CD4-positive, alpha-beta T cell treated with Interleukin-10 for 1 hour (primary cell): ENCODE measurements at regions not wholly inside any gene's neighbourhood (a gene's known extent, or its start where the extent isn't known, plus 50 kb on each side); places are given as distances from the start of the nearest gene placed in this dataset.
"Not testable (repeated sequence)": the region's sequence is repeated elsewhere in the genome, so short reads cannot be mapped to it uniquely, and the experiment has no call there.

Experiments
- DNase-seq: peaks from one replicate; pipeline ENCODE4 v3.0.0-alpha.2; 2020

DNA sequence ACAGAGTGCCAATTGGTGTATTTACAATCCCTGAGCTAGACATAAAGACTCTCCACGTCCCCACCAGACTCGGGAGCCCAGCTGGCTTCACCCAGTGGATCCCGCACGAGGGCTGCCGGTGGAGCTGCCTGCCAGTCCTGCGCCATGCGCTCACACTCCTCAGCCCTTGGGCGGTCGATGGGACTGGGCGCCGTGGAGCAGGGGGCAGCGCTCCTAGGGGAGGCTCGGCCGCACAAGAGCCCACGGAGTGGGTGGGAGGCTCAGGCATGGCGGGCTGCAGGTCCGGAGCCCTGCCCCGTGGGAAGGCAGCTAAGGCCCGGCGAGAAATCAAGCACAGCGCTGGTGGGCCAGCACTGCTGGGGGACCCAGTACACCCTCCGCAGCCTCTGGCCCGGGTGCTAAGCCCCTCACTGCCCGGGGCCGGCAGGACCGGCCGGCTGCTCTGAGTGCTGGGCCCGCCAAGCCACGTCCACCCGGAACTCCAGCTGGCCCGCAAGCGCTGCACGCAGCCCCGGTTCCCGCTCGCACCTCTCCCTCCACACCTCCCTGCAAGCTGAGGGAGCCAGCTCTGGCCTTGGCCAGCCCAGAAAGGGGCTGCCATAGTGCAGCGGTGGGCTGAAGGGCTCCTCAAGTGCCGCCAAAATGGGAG, 759.4 kb downstream of the BRINP3 start:
- DNase-seq = not testable (repeated sequence)

DNA sequence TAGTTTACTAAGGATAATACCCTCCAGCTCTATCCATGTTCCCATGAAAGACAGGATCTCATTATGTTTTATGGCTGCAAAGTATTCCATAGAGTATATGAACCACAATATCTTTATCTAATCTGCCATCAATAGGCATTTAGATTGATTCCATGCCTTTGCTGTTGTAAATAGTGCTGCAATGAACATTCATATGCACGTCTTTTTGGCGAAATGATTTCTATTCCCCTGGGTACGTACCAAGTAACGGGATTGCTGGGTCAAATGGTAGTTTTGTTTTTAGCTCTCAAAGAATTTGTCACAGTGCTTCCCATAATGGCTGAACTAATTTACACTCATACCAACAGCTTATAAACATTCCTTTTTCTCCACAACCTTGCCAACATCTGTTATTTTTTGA, 750.9 kb downstream of the BRINP3 start:
- no peak for DNase-seq

DNA sequence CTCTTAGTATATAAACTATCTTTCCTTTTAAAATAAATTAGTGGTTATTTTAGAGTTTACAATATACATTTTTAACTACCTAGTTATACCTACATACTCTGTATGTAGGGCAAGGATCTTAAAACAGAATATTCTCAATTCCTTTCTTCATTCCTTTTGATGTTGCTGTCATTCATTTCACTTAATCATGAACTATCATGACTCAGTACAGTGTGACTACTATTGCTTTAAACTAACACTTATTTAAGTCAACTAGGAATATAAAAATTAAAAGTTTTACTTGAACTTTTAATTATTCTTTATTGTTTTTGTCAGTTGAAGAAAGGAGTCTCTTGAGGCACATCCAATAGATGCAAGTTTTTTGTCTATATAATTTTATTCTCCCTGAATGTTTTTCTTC, 726.4 kb downstream of the BRINP3 start:
- DNase-seq = no peak

DNA sequence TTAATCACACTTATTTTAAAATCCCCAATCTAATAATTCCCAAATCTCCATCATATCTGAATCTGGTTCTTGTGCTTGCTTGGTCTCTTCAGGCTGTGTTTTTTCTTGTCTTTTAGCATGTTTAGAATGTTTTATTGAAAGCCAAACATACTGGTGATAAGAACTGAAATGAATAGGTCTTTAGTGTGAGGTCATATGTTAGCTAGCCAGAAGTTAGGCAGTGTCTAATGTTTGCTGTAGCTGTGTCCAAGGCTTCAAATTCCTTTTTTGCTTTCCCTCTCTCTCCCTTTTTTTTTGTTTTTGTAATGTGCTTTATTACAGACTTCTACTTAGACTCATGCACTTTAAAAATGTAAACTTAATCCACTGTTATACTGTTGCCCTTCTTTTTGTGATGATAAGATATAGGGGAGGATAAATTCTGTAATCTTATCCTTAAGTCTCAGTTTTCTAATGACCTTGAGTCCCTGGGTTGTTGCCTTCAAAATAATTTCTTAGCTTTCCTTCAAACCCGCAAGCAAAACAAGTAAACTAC, 725.1 kb downstream of the BRINP3 start:
- no peak for DNase-seq

DNA sequence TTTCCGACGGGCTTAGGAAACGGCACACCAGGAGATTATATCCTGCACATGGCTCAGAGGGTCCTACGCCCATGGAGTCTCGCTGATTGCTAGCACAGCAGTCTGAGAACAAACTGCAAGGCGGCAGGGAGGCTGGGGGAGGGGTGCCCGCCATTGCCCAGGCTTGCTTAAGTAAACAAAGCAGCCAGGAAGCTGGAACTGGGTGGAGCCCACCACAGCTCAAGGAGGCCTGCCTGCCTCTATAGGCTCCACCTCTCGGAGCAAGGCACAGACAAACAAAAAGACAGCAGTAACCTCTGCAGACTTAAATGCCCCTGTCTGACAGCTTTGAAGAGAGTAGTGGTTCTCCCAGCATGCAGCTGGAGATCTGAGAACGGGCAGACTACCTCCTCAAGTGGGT, 722.6 kb downstream of the BRINP3 start:
- DNase-seq = not testable (repeated sequence)

DNA sequence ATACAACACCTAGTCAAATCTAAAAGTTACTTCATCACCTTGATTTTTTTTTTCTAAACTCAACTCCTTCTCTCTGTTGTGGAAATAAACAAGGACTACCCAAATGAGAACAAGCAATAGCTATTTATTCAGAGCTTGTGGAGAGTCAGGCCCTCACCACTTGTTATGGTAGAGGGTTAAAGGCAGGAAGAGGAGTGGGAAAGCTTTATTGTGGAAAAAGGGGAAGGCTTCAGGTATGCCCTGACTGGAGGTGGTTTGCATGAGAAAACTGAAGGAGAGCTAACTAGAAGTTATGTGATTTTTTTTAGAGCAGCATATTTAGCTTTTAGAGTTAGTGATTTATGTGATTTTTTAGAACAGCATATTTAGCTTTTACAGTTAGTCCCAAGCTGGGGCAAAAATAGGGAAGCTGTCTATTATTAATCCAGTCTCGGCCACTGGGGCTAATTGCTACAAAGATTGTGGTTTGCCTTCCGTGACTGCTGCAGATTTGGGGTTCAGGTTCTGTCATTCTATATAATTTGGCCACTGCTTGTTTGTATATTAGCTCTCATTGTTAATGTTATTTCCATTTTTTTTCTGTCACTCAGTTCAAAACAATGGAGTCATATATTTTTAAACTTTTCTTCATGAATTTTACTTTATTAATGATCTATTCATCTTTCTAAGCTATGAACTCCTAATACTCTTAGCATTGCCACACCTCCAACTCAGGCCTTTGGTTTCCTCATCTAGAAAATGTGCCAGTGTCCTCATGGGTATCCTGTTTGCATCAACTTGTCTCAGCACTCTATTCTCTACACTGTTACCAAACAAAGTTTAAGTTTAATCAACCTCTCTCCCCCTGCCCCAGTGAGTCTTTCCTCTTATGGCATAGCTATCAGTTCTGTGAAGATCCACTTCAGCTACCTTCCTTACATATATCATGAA, 713.0 kb downstream of the BRINP3 start:
- no peak for DNase-seq

DNA sequence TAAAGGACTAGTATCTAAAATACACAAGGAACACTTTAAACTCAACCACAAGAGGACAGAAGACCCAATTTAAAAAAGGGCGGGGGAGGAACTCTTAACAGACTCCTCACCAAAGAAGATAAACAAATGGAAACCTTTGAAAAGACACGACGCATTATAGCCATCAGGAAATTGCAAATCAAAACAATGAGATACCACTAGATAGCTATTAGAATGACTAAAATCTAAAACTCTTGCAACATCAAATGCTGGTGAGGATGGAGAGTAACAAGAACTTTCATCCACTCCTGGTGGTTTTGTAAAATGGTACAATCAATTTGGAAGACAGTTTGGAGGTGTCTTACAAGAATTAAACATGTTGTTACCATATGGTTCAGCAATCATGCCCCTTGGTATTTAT, 708.2 kb downstream of the BRINP3 start:
- DNase-seq = no peak

DNA sequence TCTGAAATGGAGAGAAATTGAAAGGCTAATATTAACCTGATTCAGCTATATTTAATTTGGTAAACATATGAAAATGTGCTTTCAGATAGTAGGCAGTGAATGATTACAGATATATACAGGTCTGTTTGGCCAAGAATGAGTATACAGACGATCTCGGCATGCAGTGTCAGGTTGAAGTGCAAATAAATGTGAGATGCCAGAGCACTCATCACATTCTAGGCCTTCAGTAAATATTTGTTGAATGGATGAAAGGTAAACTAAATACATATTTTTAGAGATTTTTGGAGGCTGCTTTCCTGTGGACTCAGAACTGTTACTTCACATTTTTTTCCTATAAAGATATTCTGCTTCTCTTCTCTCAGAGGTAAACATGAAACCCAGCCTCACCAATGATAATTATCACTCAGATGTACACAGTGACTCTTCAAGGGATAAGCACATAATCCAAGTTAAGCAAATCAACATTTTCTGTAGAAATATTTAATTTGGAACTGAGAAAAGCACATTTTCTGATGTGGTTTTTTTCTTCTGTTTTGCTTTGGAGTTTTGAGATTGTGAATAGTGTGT, 702.9 kb downstream of the BRINP3 start:
- DNase-seq = no peak

DNA sequence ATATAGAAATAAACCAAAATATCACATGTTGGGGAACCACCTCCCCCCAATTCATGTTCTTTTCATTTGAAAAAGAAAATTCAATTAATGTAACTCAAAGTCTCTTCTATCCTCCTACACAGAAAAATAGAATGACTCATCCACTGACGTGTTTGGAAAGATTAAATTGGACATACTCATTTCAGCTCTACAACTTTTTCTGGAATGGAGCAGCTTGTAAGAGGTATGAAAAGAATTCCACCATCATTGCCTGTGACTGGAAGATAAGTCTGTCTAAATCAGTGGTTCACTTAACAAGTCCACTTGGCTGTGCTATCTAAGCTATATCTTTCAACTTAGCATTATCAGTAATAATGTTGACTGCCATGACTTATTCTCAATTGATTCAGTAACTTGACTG, 702.3 kb downstream of the BRINP3 start:
- no peak for DNase-seq

DNA sequence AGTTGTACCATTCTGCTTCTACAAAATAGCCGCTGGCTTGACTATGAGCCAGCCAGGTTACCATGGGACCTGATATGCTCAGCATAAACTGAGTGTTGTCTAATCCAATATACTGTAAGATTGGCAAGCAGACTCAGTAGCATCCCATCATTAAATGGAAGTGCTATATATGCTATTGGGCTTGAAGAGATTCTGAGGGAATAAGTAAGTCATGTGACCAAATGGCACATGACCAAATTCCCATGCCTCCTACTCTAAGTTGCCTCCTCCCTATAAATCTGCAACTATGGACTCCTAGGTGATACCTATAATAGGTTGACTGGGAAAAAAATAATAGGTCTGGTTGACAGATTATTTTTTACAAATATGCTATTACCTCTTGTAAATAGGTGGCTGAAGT, 698.6 kb downstream of the BRINP3 start:
- DNase-seq = no peak

DNA sequence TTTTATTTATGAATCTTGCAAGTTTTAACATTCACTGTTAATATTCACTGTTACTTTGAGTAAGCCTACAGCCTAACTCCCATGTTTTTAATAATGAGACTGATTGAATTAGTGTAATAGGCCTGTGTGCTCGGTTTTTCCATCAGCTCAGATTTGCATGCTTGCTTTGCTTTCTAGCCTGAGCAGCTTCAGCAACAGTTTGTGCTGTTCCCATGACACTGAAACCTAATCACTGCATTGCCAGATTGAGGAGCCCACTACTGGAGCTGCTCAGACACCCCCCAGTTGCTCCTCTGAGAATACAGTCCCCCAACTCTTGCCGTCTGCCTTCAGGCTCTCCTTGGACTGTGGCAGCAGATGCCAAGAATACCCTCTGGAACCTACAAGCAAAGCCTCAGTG, 695.4 kb downstream of the BRINP3 start:
- no peak for DNase-seq

DNA sequence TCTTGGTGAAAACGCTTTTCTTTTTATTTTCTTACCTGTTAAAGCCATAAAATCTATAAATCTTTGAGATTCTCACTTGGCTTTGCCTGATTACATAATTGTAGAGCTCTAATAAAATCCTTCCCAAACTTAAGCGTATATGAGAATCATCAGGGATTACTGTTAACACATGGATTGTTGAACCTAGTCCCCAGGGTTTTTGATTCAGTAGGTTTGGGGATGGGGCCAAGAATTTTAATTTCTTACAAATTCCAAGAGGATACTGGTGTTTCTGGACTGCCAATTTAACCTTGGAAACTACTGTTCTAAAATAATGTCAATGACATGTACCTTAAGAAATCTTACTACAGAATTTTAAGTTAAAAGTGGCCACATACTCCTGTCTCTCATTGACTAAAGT, 694.2 kb downstream of the BRINP3 start:
- DNase-seq = no peak

DNA sequence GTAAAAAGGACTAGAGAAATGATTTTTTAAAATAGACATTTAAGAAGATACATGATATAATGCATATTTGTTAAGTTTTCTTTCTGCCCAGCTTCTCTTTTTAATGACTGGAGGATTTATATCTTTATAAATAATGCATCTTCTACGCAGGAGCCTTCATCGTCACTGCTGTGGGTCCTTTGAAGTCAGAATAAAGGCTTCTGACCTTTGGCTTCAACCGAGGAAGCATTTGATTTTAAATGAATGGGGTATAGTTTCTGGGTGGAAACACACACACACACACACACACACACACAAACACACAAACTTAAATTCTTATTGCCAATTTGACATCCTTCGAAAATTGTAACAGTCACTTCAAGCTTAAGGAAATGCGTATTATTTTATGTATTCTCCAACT, 690.9 kb downstream of the BRINP3 start:
- DNase-seq = no peak

DNA sequence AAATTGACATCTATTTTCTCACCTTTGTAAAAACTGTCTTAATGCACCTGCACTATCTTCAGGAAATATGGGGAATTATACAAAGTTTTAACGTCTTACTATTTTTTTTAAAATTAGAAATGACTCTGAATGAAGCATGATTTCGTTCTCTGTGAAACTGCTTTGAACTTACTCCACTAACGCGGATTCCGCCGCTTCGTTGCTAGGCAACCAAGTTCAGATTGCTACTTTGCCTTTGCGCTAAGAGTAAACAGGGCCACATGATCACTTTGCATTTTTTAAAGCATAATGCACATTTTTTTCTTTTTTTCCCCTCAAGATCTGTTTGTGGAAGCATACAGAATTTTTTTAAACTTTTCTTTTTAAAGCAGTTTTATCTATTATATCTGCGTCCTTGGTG, 690.5 kb downstream of the BRINP3 start:
- no peak for DNase-seq

DNA sequence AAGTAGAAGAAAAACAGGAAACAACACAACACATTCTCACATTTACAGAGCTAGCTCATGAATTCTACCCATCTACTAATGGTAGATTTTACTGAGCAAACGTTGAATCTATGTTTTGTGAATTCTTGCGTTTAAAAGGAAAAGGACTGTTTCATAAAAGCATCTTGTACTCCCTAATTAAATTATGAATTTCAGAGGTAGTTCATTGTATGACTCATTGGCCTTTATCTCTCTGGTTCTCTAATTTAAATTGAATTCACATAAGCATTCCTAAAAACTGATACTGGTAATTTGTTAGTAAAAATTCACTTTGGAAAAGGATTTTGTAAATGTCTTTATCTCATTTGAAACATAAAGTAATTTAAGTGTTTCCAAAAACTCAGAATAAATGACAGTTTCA, 687.3 kb downstream of the BRINP3 start:
- no peak for DNase-seq

DNA sequence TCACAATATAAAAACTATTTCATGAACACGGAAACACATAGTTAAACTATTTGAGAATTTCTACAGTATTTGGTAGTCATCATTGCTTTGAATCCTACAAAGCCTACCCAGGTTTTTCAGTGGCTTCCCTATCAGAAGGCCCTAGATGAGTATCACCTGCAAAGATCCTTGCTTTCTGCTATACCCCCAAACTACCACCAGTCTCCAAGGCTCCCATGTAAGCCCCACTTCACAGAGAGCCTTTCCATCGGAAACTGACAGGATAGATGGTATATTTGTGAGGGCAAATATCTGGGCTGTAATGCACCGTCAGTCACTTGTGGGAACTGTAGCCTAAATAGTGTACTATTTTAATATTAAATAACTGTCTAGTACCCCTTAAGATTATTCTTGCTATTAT, 674.3 kb downstream of the BRINP3 start:
- no peak for DNase-seq

DNA sequence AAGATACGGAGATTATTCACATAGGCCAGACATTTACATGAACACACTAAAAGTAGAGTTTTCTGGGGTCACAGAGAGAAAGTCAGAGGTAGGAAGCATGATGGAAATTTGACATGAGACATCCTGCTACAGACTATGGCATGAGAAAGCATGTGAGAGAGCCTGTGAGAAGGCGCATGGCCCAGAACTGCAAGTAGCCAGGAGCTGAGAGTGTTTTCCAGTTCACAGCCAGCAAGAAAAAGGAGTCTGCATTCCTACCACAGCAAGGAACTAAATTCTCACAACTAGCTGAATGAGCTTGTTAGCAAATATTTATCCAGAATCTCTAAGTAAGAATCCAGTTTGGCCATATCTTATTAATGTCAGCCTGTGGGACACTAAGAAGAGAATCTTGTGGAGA, 673.3 kb downstream of the BRINP3 start:
- DNase-seq = no peak

DNA sequence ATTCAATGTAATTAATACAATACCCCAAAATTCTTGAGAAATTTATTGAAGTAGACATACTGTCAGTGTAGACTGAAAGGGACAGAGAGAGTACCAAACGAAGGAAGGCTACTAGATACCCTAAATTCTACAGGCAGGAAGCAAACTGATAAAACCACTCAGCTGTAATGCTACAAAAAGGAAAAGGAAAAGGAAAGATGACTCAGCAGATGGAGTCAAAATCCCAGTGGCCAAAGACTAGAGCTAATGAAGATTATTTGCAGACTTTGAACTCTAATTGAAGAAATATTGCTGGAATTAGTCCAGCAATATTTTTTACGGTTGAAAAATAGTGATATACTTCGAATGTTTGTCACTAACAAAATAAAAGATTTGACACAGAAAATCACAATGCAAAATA, 671.9 kb downstream of the BRINP3 start:
- DNase-seq = no peak

DNA sequence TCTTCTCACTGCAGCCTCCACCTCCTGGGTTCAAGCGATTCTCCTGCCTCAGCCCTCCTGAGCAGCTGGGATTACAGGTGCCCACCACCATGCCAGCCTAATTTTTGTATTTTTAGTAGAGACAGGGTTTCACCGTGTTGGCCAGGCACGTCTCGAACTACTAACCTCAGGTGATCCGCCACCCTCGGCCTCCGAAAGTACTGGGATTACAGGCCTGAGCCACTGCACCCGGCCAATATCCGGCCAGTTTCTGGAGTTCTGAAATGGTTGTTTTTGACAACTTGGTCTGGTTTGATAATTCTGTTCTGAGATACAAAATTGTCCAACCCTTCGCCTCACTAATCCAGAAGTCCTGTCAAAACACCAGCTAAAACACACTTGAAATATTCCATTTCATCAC, 667.0 kb downstream of the BRINP3 start:
- DNase-seq = not testable (repeated sequence)

DNA sequence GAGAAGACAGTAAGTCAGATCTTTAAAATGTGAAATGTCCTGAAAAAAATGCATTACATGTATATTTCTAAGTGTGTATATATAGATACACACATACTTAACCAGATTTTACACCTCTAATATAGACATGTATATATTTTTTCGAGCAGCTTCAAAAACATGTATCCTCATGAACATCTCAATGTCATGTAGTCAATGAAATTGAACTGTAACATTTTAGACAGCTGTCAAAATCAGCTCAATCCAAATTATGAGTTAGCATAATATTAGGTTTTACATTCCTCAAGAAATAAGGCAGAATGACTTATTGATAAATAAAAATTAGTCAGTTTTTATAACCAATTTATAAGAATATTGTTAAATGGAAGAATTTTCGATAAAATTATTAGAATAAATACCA, 665.7 kb downstream of the BRINP3 start:
- DNase-seq = no peak

DNA sequence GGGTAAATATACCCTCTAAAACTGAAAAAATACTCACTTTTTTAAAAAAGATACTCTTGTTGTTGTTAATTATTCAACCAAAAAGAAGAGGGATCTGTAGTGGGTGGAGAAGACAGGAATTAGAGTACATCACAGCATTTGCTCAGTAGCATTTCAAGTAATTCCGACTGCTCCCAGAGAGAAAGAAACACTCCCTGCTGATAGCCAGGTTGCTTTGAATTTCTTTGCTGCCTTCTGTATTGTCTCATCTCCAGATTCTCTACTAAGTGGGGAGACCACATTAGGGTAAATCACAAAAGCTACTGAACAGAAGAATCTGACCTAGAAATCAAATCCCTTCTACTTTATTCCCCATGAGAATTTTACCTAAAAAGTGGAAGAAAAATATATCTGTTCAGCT, 661.1 kb downstream of the BRINP3 start:
- DNase-seq = no peak

DNA sequence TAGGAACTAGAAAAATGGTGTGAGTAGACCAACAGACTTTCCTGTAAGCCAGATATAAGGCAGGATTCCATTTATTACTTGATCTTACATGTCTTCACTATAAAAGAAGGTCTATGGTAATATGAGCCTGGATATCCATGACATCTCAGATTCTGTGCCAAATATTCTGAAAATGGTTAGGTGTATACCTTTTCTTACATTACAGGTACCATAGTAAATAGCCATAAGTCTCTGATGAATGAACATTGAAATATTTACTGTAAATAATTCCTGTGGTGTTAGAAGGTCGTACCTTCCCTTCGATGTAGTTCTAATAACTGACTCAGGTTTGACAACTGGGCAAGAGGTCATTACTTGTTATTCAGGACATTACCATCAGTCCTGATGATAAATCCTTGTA, 657.9 kb downstream of the BRINP3 start:
- DNase-seq = no peak

DNA sequence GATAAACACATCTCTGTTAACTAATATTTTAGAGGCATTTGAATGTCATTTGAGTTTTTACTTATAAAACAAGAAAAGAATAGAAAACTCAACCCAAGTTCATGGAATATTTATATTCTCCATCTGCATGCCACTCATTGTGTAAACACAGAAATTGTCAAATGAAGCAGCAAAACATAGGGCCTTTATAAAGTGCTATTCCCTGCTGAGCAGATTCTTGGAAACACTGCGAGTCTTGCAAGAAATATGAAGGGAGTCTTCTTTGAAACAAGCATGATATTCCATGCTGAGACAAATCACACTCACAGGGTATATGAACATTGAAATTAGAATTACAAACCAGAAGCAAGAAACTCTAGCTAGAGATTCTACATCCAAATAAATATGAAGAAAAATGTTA, 655.8 kb downstream of the BRINP3 start:
- DNase-seq = no peak

DNA sequence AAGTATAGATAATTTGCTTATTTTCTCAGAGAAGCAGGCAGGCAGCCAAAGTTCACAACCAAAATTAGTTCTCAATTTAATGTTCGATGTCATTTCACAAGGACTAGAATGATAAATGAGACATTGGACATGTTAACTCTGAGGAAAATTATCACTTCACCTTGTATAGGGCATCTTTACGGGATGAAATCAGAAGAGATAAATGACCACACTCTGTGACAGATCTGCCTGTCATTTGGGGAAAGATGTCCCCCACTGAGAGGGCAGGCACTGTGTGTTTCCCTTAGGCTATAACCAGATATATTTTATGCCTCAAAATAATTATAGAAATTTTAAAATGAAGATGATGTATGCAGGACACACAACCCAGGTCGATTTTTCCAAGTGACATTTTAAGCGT, 642.9 kb downstream of the BRINP3 start:
- DNase-seq = no peak
